IPS-18c (cell line): ENCODE measurements at regions not wholly inside any gene's neighbourhood (a gene's known extent, or its start where the extent isn't known, plus 50 kb on each side); places are given as distances from the start of the nearest gene placed in this dataset.
"Not testable (repeated sequence)": the region's sequence is repeated elsewhere in the genome, so short reads cannot be mapped to it uniquely, and the experiment has no call there.

Experiments used
- H3K4me3 ChIP-seq: 2 replicates; pipeline ENCODE4 v1.7.0; 2013; ENCODE audit warnings: low read depth, mild to moderate bottlenecking, low read length, moderate library complexity; ENCODE audit not compliant: insufficient read depth
- H3K9me3 ChIP-seq: one replicate; pipeline ENCODE4 v1.6.1; 2013; ENCODE audit warnings: mild to moderate bottlenecking, low read length, moderate library complexity; ENCODE audit not compliant: control insufficient read depth, insufficient read depth

DNA sequence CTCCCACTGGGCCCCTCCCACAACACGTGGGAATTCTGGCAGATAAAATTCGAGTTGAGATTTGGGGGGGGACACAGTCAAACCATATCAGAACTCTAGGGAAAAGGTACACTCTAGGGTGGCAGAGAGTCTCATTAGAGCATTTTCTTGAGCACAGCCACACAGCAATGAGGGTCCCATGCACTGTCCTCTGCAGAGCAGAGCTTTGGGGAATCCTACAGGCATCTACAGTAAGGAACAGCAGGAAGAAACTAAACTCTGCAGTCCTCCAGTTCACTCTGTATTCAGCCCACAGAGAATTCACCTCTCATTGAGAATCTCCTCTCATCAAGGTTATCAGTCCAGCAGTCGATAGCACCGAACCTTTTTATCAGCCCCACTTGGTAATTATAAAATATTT is 438.6 kb upstream of the NOX3 start:
- no peak overlapping the region for H3K4me3 ChIP-seq
- no peaks in the 10 kb centered on the region for H3K9me3 ChIP-seq

DNA sequence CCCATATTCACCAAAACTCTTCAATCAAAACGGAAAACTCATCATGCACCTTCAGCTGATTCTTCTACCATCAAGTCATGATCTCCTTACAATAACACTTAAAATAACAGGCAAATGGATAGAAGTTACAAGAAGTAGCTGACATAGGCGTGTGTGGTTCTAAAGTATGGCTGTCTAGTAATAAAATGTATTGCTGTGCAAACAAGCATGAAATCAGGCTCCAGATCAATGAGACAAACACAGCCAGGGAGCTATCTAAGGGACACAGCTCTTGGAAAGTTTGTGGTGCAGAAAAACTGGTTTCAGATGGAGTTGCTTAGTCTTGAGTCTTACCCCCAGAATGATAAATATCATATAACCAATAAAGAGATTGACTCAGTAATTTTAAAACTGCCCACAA is 434.8 kb upstream of the NOX3 start:
- H3K4me3 ChIP-seq = no peak overlapping the region
- H3K9me3 ChIP-seq = no peaks in the 10 kb centered on the region

DNA sequence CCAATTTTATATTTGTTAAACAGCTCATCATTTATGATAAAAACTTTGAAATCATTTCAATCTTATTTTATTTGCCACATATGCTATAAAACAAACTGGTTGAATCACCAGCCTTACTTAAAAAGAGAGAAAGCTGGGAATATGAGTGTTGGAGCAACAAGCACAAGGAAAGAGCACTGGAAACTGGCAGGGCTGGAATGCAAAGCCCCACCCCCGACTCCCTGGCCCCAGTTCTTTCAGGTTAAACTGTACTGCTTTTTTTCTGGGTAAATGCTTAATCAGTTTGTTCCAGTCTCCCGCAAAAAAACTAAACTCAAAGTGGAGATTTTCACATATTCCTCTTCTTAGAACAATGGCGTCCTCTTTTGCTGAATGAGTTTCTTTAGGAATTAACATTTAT is 433.8 kb upstream of the NOX3 start:
- Histone ChIP-seq H3K4me3 (no peak overlapping the region), H3K9me3 (no peaks in the 10 kb centered on the region)

DNA sequence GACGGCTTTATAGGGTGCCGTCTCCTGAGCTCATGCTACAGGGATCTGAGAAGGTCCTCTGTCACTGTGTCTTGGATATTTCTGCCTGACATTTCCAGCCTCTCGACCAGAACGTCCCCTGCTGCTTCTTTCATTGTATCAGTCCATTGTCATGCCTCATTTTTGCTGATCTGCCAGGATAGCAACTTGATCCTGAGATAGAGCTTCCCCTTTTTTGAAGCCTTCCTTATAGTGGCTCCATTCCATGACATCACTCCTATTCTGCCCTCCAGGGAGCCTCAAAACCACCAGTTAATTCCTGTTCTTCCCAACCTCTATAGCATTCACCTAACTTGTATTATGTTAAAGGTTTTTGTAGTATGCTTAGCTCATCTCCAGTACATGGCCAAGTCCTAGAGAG is 431.8 kb upstream of the NOX3 start:
- H3K9me3 ChIP-seq = no peaks in the 10 kb centered on the region
- no peak overlapping the region for H3K4me3 ChIP-seq

DNA sequence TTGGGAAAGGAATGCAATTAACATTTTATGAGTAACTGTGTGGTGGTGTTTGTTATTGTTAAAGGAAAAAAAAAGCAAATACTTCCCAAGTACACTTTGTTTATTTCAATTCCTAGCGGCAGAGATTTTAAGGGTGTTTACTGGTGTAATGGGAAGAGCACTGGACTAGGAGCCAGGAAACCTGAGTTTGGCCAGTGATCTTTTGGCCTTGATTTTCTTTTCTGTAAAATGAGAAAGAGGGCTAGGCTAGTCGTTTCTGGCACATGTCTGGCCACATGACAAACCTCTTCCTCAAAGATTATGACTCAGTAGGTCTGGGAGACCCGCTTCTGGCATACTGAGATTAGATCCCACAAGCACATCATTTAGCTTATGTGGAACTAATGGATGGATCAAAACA is 428.1 kb upstream of the NOX3 start:
- no peak overlapping the region for H3K4me3 ChIP-seq
- no peaks in the 10 kb centered on the region for H3K9me3 ChIP-seq

DNA sequence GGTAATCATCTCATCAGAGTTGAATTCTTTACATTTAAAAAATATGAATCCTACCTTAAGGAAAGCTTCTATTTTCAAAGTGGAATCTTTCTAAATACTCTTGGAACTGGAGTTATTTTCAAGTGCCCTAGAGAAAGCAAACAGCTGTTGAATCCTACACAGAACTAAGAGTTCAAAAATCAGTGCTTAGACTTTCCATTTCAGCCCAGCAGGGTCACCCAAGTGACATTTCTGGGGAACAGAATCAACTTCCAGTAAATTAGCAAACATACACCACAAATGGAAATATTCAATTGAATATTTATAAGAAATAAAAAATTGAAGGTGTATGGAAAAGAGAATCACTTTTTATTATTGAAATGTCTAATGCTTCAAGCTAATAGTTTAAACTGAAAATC is 427.7 kb upstream of the NOX3 start:
- no peaks in the 10 kb centered on the region for H3K9me3 ChIP-seq

DNA sequence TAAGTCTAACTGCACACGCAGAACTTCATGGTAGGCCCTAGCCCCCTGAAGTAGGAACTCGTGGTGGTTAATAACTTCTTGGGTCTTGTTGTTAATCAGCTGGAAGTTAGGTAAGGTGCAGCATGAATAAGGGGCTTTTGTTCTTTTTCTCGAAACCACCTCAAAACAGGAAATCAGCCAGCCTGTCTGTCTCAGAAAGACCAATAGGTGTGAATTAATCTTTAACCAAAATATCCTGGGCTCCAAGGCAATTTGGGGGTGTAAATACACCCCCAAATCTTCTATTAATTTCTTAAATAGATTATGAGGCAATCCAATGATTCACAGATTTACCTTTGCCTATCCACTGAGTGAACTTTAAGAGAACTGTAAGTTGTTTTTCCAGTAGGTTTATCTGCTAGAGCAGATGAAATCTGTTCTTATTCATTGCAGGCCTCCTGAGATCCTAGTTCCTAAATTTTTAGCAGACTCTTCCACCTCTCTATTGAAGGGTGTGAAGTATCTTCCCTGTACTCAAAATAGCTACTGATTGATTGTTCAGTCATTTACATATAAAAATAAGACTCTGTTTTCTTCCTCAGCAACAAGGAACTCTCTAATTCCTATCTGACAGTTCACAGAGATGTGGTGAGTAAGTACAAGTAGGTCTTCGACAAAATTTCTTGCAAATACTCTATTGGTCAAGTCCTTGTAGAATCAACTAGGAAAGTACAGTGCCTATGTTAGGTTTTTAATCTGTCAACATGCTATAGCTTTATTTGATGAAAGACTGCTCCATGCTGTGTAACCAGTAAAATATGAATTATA is 427.1 kb upstream of the NOX3 start:
- Histone ChIP-seq H3K9me3 (no peaks in the 10 kb centered on the region), H3K4me3 (no peak overlapping the region)

More for the DNA sequence above, 427.7 kb upstream of the NOX3 start:
- H3K4me3 ChIP-seq = no peak overlapping the region

DNA sequence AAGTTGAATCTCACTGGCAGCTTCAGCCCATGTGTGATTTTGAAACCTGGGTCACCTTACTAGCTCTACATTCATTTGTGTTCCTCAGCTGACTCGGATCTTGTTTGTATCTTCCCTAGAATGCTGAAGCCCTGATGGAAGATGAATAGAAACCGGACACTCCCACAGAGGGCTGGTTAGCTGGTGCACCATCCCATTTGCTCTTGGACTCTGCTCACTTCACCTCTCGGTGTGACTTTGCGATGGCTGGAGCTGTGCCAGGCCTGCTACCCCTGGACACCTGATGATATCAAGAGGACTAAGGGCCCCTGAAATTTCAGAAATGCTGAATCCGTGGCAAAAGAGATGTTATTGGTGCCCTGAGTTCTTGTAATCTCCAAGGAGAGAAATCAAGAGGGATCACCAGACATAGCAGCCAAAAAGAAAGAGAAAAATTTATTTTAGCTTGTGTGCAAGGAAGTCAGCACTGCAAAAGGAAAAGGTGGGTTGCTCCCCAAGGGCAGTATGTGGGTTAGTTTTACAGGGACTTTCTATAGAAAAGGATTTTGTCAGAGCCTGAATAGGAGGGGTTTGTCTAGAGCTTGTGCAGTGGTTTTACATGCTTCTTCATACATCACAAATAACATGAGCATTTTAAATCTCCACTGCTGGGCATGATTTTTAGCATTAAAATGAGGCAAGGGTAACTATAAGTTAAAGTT is 426.3 kb upstream of the NOX3 start:
- H3K9me3 ChIP-seq = no peaks in the 10 kb centered on the region
- no peak overlapping the region for H3K4me3 ChIP-seq

DNA sequence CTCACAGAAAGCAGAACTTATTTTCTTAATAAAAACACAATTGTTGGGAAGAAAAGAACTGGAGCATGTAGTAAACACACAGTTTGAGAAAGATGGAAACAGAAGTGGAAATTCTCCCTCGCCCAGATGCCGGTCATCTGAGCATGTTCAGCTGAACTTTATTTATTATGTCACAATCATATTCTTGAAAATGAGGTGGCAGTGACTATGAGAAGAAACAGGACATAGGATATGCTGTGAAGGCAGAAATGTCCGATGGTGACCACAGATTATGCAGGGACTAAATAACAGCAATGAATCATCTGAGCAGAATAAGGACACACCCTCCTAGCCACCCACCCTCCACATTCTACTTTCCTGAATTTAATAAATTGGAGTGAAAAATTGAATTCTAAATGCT is 425.3 kb upstream of the NOX3 start:
- Histone ChIP-seq H3K4me3 (no peak overlapping the region), H3K9me3 (no peaks in the 10 kb centered on the region)

DNA sequence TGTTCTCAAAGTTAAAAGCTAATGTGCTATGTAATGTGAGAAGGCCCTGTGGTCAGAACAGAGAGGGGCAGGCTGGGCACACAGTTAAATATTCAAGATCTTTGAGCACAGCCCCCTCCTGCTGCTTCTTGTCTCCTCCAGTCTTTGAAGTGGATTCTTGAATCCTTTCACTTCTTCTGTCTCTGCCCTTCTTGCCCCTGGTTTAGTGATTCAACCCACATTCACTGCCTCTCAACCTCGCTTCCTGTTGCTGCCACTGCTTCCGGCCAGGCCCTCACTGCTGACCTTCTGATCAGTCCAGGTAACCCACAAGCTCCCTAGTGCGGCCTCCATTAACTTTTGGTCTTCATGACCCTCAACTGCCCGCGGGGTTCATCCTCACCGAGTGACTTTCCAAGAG is 417.3 kb upstream of the NOX3 start:
- peaks cover 2% of the 10 kb centered on the region for H3K9me3 ChIP-seq
- H3K4me3 ChIP-seq = no peak overlapping the region

DNA sequence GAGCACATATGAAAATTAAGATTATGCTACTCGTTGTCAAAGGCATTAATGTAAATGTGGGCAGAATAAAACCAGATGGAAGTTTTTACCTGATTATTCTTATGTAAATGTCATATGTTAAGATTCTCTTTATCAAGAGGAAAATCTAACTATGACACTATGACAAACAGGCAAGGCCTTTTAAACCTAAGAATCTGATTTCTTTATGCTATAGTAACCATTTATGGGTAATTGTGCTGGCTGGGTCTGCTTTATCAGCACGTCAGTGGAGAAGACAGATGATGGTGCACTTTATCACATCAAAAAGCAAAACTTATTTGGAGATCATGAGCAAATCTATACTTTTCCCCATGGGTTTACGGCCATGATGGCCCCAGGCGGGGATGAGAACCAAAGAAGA is 412.0 kb upstream of the NOX3 start:
- no peak overlapping the region for H3K4me3 ChIP-seq
- H3K9me3 ChIP-seq = peaks cover 5% of the 10 kb centered on the region

DNA sequence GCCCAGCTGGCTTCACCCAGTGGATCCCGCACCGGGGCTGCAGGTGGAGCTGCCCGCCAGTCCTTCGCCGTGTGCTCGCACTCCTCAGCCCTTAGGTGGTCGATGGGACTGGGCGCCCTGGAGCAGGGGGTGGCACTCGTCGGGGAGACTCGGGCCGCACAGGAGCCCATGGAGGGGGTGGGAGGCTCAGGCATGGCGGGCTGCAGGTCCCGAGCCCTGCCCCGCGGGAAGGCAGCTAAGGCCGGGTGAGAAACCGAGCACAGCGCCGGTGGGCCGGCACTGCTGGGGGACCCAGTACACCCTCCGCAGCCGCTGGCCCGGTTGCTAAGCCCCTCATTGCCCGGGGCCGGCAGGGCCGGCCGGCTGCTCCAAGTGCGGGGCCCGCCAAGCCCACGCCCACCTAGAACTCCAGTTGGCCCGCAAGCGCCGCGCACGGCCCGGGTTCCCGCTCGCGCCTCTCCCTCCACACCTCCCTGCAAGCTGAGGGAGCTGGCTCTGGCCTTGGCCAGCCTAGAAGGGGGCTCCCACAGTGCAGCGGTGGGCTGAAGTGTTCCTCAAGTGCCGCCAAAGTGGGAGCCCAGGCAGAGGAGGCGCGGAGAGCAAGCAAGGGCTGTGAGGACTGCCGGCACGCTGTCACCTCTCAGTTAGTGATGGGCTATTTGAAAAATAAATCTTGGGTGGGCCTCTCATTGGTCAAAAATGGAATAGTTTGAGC is 411.2 kb upstream of the NOX3 start:
- not testable (repeated sequence) for H3K9me3 ChIP-seq, H3K4me3 ChIP-seq

DNA sequence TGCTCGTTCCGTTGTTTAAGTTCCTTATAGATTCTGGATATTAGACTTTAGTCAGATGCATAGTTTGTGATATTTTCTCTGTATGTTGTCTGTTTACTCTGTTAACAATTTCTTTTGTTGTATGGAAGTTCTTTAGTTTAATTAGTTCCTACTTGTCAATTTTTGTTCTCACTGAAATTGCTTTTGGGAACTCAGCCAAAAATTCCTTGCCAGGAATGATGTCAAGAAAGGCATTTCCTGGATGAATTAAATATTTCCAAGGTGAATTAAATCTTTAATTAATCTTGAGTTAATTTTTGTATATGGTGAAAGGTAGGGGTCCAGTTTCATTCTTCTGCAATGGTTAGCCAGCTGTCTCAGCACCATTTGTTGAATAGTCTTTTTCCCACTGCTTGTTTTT is 406.2 kb upstream of the NOX3 start:
- peaks cover 7% of the 10 kb centered on the region for H3K9me3 ChIP-seq
- H3K4me3 ChIP-seq = no peak overlapping the region

DNA sequence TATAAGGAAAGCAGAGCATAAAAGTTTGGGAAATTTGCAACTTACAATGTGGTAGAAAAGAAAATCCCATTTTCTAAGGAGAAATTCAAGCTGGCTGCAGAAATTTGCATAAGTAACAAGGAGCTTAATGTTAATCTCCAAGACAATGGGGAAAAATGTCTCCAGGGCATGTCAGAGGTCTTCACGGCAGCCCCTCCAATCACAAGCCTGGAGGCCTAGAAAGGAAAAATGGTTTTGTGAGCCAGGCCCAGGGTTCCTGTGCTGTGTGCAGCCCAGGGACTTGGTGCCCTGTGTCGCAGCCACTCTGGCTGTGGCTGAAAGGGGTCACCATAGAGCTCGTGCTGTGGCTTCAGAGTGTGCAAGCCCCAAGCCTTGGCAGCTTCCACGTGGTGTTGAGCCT is 403.3 kb upstream of the NOX3 start:
- not testable (repeated sequence) for H3K9me3 ChIP-seq, H3K4me3 ChIP-seq

DNA sequence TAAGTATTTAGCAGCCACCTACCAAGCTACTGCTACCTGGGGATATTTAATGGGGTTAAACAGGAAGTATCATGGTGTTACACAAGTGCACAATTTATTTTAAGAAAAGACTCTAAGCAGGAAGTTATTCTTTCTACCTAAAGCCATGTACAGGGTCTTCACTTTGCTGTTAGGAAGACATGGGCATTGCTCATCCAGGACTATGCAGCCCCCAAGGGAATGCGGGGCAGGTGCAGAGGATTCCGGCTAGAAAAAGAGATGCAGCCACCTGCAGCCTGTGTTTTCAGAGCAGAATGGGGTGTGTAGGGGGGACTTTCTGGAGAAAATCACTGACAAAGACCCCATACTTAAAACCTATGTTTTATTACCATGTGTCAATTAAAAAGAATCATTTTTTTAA is 399.1 kb upstream of the NOX3 start:
- Histone ChIP-seq H3K9me3 (peaks cover 4% of the 10 kb centered on the region), H3K4me3 (no peak overlapping the region)

DNA sequence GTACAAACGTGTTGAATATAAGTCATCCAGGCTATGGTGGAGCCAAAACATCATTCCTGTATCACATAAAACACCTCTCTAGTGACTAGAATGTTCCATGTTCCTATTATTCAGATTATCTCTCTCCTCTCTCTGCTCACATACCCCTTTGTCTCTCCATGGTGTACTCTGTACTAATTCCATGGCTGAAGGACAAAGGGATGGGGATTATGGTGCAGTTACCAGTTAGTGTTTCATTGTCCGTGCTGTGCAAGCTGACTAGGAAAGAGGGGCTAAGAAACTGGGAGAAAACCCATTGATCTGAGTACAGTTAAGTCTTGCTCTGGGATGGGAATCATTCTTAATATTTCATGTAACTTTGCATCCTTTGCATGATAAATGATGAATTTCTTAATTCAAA is 397.4 kb upstream of the NOX3 start:
- Histone ChIP-seq H3K9me3 (no peaks in the 10 kb centered on the region), H3K4me3 (no peak overlapping the region)

DNA sequence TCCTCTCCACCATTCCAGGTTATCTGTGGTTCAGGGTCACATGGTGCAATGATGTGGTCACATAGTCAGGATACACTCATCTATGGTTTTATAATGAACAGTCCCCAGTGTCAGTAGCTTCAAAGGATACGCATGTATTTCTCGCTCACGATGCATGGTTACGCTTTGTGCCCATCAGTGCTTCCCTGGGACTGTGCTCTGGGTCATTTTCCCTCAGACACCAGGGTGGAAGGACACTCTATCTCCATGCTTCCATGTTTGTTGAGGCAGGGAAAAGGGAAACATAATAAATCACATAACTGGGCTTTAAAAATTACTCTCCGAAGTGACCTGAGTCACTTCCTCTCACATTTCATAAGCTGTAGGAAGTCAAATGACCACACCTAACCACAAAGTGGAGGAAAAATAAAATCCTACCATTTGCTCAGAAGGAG is 394.8 kb upstream of the NOX3 start:
- Histone ChIP-seq H3K4me3 (no peak overlapping the region), H3K9me3 (no peaks in the 10 kb centered on the region)

DNA sequence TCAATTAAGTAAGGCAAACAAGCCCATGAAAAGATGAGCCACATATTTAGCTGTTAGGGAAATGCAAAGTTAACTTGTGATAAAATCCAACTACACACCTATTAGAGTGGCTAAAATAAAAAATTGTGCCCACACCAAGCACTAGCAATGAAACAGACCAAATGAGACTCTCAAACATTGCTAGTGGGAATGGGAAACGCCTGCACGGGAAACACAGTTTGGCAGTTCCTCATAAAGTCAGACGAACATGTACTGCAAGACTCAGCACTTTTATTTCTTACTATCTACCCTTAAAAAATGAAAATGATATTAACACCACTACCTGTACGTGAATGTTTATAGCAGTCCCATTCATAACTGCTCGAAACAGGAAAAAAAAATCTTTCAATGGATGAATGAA is 392.1 kb upstream of the NOX3 start:
- Histone ChIP-seq H3K4me3 (no peak overlapping the region), H3K9me3 (no peaks in the 10 kb centered on the region)
